Activated CD4-positive, alpha-beta T cell treated with anti-CD3 and anti-CD28 coated beads, Interleukin-2, Interleukin-4, amounts not matched to agents 100 ng/mL and 50 ng/mL, durations not matched to agents 16 hours and 8 hours (primary cell): ENCODE measurements at regions not wholly inside any gene's neighbourhood (a gene's known extent, or its start where the extent isn't known, plus 50 kb on each side); places are given as distances from the start of the nearest gene placed in this dataset.
A peak's percentile ranks its signal among the peaks of the same experiment; 100 is the strongest.
"Not testable (repeated sequence)": the region's sequence is repeated elsewhere in the genome, so short reads cannot be mapped to it uniquely, and the experiment has no call there.

Experiments used
- DNase-seq: peaks from one replicate; pipeline ENCODE4 v3.0.0-alpha.2; 2020; ENCODE audit warnings: low spot score

GRCh38 chr12:8282181-8282580 is 54.8 kb upstream of the FAM90A1 start:
- DNase-seq, result not testable (repeated sequence)

- DNase-seq, result not testable (repeated sequence)
Measured at GRCh38 chr12:8285681-8286080, 58.3 kb upstream of the FAM90A1 start.

GRCh38 chr12:8291764-8292163 is 64.3 kb upstream of the FAM90A1 start:
- DNase-seq, result not testable (repeated sequence)

- not testable (repeated sequence) for DNase-seq
Measured at GRCh38 chr12:8294662-8295061, 67.2 kb upstream of the FAM90A1 start.

- DNase-seq, result not testable (repeated sequence)
Measured at GRCh38 chr12:8308611-8309010, 81.2 kb upstream of the FAM90A1 start.

GRCh38 chr12:8315997-8316396 is 88.6 kb upstream of the FAM90A1 start:
- DNase-seq, result not testable (repeated sequence)

GRCh38 chr12:8317675-8318074 is 90.3 kb upstream of the FAM90A1 start:
- not testable (repeated sequence) for DNase-seq

- DNase-seq, result peak; percentile 68
Measured at GRCh38 chr12:8320251-8320730, 92.9 kb upstream of the FAM90A1 start.

GRCh38 chr12:8320791-8321370 is 93.5 kb upstream of the FAM90A1 start:
- DNase-seq, result not testable (repeated sequence)

GRCh38 chr12:8325145-8325839 is 97.9 kb upstream of the FAM90A1 start:
- DNase-seq, result not testable (repeated sequence)

GRCh38 chr12:8328835-8329234 is 101.4 kb upstream of the FAM90A1 start:
- DNase-seq, result not testable (repeated sequence)

- DNase-seq, result not testable (repeated sequence)
Measured at GRCh38 chr12:8332373-8332772, 105.0 kb upstream of the FAM90A1 start.

GRCh38 chr12:8351073-8351472 is 104.7 kb upstream of the CLEC6A start:
- not testable (repeated sequence) for DNase-seq

GRCh38 chr12:8354741-8355140 is 101.0 kb upstream of the CLEC6A start:
- DNase-seq, result not testable (repeated sequence)

- DNase-seq, result not testable (repeated sequence)
Measured at GRCh38 chr12:8355531-8355930, 100.2 kb upstream of the CLEC6A start.

GRCh38 chr12:8373744-8374143 is 82.0 kb upstream of the CLEC6A start:
- not testable (repeated sequence) for DNase-seq

GRCh38 chr12:8375122-8375521 is 80.6 kb upstream of the CLEC6A start:
- not testable (repeated sequence) for DNase-seq

GRCh38 chr12:8377756-8378155 is 78.0 kb upstream of the CLEC6A start:
- DNase-seq, result not testable (repeated sequence)

GRCh38 chr12:8382556-8382955 is 73.2 kb upstream of the CLEC6A start:
- DNase-seq, result not testable (repeated sequence)

- not testable (repeated sequence) for DNase-seq
Measured at GRCh38 chr12:8384686-8385085, 71.1 kb upstream of the CLEC6A start.

GRCh38 chr12:8385431-8385830 is 70.3 kb upstream of the CLEC6A start:
- DNase-seq, result not testable (repeated sequence)

GRCh38 chr12:8386661-8387060 is 69.1 kb upstream of the CLEC6A start:
- not testable (repeated sequence) for DNase-seq

GRCh38 chr12:8389296-8389695 is 66.5 kb upstream of the CLEC6A start:
- DNase-seq, result not testable (repeated sequence)
